ENCODE measurements at regions not wholly inside any gene's neighbourhood (a gene's known extent, or its start where the extent isn't known, plus 50 kb on each side); places are given as distances from the start of the nearest gene placed in this dataset.

DNA sequence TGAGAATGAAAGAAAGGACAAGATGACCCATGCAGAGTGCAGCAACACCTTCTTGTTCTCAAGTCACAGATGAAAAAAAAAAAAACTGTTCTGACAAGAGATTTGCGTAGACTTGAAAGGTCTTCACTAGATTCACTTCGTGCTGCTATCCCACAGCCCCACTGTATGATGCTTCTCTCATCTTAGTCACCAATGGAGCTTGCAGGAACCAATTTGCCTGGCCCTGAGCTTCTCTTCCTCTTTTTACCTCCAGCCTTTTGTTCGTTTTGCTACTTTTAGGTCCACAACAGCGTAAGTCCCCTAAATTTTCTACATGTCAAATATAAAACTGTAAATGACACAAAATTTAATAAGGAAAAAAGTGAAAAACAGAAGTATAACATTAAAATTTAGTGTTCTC is 107.9 kb upstream of the NAP1L1 start:
- H3K9me3 ChIP-seq, result peaks cover 0 to under 1% of the 10 kb centered on the region in 2 donors
- DNase-seq (ENCODE audit: low spot score in 2 of 2), result no peak
- no peak overlapping the region for H3K27ac ChIP-seq
- no peaks in the 10 kb centered on the region for H3K36me3 ChIP-seq
- TF ChIP-seq, protein P1, sequence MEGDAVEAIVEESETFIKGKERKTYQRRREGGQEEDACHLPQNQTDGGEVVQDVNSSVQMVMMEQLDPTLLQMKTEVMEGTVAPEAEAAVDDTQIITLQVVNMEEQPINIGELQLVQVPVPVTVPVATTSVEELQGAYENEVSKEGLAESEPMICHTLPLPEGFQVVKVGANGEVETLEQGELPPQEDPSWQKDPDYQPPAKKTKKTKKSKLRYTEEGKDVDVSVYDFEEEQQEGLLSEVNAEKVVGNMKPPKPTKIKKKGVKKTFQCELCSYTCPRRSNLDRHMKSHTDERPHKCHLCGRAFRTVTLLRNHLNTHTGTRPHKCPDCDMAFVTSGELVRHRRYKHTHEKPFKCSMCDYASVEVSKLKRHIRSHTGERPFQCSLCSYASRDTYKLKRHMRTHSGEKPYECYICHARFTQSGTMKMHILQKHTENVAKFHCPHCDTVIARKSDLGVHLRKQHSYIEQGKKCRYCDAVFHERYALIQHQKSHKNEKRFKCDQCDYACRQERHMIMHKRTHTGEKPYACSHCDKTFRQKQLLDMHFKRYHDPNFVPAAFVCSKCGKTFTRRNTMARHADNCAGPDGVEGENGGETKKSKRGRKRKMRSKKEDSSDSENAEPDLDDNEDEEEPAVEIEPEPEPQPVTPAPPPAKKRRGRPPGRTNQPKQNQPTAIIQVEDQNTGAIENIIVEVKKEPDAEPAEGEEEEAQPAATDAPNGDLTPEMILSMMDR (IDR thresholded peaks at IDR 0.05), result no peak
- TF ChIP-seq POLR2A (IDR thresholded peaks at IDR 0.05), result no peak
- no peak for TF ChIP-seq POLR2AphosphoS5 (IDR thresholded peaks at IDR 0.05)
- intact Hi-C loops (cut with DNase I; ENCODE audit: low total_unique reads), result no loop called here
- H3K27me3 ChIP-seq, result no peaks in the 10 kb centered on the region
- no peak overlapping the region for H3K4me3 ChIP-seq
- no peaks in the 10 kb centered on the region for H3K4me1 ChIP-seq

DNA sequence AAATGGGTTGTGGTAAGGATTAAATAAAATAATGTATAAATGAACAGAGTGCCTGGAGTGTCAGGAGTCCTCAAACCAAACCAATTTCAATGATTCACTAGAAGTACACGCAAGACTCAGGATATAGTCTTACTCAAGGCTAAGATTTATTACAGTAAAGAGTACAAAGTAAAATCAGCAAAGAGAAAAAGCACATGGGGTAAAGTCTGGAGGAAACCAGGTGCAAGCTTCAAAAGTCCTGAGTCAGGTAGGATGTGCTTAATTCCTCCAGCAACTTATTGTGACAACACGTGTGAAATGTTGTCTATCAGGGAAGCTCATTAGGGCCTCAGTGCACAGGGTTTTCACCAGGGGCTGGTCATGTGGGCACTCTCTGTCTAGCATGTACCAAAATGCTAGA is 105.8 kb upstream of the NAP1L1 start:
- TF ChIP-seq, protein P1 (IDR thresholded peaks at IDR 0.05), result no peak
- TF ChIP-seq POLR2AphosphoS5 (IDR thresholded peaks at IDR 0.05), result no peak
- no peak for TF ChIP-seq POLR2A (IDR thresholded peaks at IDR 0.05)
- Histone ChIP-seq H3K4me1 (no peaks in the 10 kb centered on the region), H3K36me3 (no peaks in the 10 kb centered on the region), H3K27ac (no peak overlapping the region), H3K9me3 (no peaks in the 10 kb centered on the region), H3K4me3 (no peak overlapping the region), H3K27me3 (no peaks in the 10 kb centered on the region)
- no peak for DNase-seq (ENCODE audit: low spot score in 2 of 2)
- intact Hi-C loops (cut with DNase I; ENCODE audit: low total_unique reads), result no loop called here

DNA sequence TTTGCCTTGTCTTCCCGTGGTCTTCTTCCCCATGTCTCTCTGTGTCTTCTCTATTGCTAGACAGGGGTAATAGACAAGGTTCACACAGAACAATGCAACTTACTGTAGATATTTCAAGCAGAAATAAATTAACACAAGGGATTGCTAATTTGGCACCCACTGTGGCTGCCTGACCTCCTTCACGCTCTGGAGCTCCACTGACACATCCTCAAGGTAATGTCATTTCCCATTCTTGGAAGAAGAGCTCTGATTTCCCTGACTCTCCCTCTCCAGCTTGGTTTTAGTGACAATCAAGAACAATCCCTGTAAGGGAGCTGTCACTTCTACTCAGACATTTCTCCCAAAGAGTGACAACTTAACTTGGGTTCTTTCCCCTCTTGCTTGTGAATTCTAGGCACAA is 105.4 kb upstream of the NAP1L1 start:
- no peak overlapping the region for H3K27ac ChIP-seq
- H3K27me3 ChIP-seq, result no peaks in the 10 kb centered on the region
- H3K36me3 ChIP-seq, result no peaks in the 10 kb centered on the region
- TF ChIP-seq POLR2AphosphoS5 (IDR thresholded peaks at IDR 0.05) (no peak), POLR2A (IDR thresholded peaks at IDR 0.05) (no peak)
- TF ChIP-seq, protein P1 (IDR thresholded peaks at IDR 0.05), result no peak
- no peaks in the 10 kb centered on the region for H3K9me3 ChIP-seq
- intact Hi-C loops (cut with DNase I; ENCODE audit: low total_unique reads), result no loop called here
- no peak overlapping the region for H3K4me3 ChIP-seq
- no peaks in the 10 kb centered on the region for H3K4me1 ChIP-seq
- DNase-seq (ENCODE audit: low spot score in 2 of 2), result no peak

DNA sequence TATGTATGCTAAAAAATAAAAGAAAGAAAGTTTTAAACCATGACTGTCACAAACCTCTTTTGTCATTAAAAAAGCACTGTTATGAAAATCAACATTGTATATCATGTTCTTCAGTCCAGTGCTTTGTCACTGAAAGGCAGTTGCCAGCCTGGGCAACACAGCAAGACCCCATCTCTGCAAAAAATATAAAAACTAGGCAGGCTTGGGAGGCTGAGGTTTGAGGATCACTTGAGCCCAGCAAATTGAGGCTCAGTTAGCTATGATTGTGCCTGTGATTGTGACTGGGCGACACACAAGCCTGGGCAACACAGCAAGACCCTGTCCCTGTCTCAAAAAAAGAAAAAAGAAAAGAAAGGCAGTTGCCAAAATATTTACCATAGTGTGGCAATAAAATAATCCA is 102.7 kb upstream of the NAP1L1 start:
- no peaks in the 10 kb centered on the region for H3K9me3 ChIP-seq
- H3K4me3 ChIP-seq, result no peak overlapping the region
- intact Hi-C loops (cut with DNase I; ENCODE audit: low total_unique reads), result no loop called here
- no peaks in the 10 kb centered on the region for H3K27me3 ChIP-seq
- no peak for DNase-seq (ENCODE audit: low spot score in 2 of 2)
- no peak for TF ChIP-seq POLR2AphosphoS5 (IDR thresholded peaks at IDR 0.05)
- TF ChIP-seq, protein P1 (IDR thresholded peaks at IDR 0.05), result no peak
- TF ChIP-seq POLR2A (IDR thresholded peaks at IDR 0.05), result no peak
- H3K36me3 ChIP-seq, result no peaks in the 10 kb centered on the region
- no peaks in the 10 kb centered on the region for H3K4me1 ChIP-seq
- H3K27ac ChIP-seq, result no peak overlapping the region

DNA sequence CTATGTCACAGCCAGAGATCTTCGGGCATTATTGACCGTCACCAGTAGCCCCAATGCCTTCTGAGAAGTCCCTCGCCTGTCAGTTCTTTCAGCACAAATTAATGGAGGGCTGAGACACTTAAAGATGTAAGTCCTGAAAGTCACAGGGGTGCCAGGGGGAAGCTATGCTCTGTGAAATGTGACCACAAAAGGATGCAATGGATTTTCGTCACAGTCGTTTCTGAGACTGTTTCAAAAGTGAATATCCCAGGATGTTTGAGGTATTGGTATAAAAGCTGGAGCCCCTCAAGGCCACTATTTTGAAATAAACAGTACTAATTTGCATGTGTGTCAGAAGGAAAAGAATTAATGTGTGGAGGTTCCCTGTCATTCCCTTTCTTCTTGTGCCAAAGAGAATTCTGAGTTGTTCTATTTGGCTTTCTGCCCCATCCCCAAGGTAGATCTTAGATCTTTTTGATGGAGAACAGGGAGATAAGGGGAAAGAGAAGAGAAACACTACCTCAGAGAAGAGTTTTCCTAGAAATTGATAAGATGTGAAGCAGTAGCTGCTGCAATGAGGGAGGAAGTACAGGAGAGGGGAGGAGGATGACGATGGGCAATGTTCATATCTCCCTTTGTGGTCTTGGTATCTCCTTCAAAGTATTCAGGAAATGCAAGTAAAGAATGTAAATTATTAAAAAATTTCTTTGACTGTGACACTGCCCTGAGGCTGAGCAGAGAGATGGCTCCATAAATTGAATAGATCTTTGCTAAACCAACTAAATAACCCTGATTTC is 101.8 kb upstream of the NAP1L1 start:
- no peaks in the 10 kb centered on the region for H3K36me3 ChIP-seq
- H3K9me3 ChIP-seq, result no peaks in the 10 kb centered on the region
- H3K27ac ChIP-seq, result no peak overlapping the region
- DNase-seq (ENCODE audit: low spot score in 2 of 2), result no peak
- no peaks in the 10 kb centered on the region for H3K4me1 ChIP-seq
- intact Hi-C loops (cut with DNase I; ENCODE audit: low total_unique reads), result no loop called here
- no peak overlapping the region for H3K4me3 ChIP-seq
- no peaks in the 10 kb centered on the region for H3K27me3 ChIP-seq
- TF ChIP-seq POLR2A (IDR thresholded peaks at IDR 0.05) (no peak), POLR2AphosphoS5 (IDR thresholded peaks at IDR 0.05) (no peak)
- TF ChIP-seq, protein P1 (IDR thresholded peaks at IDR 0.05), result no peak

Data from breast epithelium (tissue), 4 donors.